ENCODE measurements at regions not wholly inside any gene's neighbourhood (a gene's known extent, or its start where the extent isn't known, plus 50 kb on each side); places are given as distances from the start of the nearest gene placed in this dataset.

DNA sequence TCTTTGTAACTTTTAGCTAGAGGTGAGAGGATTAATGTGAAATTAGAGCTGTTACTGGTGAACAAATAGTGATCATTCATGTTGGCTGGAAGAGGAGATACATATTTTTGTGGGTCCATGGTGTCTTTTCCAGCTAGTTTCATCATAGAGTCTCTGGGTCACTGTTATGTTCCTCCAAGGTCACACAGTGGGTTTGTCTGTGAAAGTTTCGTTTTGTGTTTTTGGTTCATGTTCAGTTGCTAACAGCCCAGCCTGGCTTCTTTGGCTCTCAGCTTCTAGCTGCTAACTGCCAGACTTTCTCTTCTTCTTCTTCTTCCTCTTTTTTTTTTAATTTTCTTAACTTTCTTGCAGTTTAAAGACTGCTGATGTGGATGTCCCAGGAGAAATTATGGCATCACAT, 480.0 kb upstream of the SYT4 start:
- Histone ChIP-seq H3K4me3 (ENCODE audit: low read depth, low read length, poor library complexity, severe bottlenecking) (no peak overlapping the region), H3K27ac (ENCODE audit: low read depth, low read length, poor library complexity, severe bottlenecking) (no peak overlapping the region), H3K27me3 (replicated peaks; ENCODE audit: insufficient read depth, low read depth, low read length, poor library complexity) (no peaks in the 10 kb centered on the region), H3K9me3 (ENCODE audit: low read depth, low read length, poor library complexity, severe bottlenecking) (no peaks in the 10 kb centered on the region), H3K4me1 (ENCODE audit: insufficient read depth, low read length, poor library complexity, severe bottlenecking) (no peaks in the 10 kb centered on the region), H3K36me3 (ENCODE audit: insufficient read depth, low read length, poor library complexity, severe bottlenecking) (no peaks in the 10 kb centered on the region)
- intact Hi-C loops (cut with micrococcal nuclease; ENCODE audit: unreplicated experiment) = no loop called here
- no TSS peak for BruUV-seq (replicated peaks)
- POLR2A ChIA-PET (ENCODE audit: low non-redundant PET) = no interaction called here
- TF ChIP-seq, protein P1, sequence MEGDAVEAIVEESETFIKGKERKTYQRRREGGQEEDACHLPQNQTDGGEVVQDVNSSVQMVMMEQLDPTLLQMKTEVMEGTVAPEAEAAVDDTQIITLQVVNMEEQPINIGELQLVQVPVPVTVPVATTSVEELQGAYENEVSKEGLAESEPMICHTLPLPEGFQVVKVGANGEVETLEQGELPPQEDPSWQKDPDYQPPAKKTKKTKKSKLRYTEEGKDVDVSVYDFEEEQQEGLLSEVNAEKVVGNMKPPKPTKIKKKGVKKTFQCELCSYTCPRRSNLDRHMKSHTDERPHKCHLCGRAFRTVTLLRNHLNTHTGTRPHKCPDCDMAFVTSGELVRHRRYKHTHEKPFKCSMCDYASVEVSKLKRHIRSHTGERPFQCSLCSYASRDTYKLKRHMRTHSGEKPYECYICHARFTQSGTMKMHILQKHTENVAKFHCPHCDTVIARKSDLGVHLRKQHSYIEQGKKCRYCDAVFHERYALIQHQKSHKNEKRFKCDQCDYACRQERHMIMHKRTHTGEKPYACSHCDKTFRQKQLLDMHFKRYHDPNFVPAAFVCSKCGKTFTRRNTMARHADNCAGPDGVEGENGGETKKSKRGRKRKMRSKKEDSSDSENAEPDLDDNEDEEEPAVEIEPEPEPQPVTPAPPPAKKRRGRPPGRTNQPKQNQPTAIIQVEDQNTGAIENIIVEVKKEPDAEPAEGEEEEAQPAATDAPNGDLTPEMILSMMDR (conservative IDR thresholded peaks at IDR 0.05; ENCODE audit: low read depth, low read length) = no peak
- DNase-seq (ENCODE audit: low spot score) = no peak
- CTCF ChIA-PET = no interaction called here

DNA sequence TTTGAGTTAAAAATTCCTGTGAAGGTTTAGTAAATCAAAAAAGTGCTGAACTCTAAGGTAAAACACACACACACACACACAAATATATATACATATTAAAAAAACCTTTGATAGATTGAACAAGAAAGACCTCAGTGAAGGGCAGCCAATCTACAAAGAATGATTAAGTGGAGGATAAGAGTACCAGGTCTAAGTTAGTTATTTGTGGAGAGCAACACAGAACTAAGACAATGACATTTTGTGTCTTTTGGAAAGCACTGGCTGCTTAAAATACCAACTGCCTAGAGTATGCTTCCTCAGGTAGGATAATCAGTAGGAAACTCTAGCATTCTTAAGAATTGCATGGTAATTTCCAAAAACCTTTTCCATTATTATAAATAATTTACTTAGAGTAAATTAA, 481.4 kb upstream of the SYT4 start:
- no TSS peak for BruUV-seq (replicated peaks)
- no peaks in the 10 kb centered on the region for H3K27me3 ChIP-seq (replicated peaks; ENCODE audit: insufficient read depth, low read depth, low read length, poor library complexity)
- no peaks in the 10 kb centered on the region for H3K9me3 ChIP-seq (ENCODE audit: low read depth, low read length, poor library complexity, severe bottlenecking)
- H3K4me1 ChIP-seq (ENCODE audit: insufficient read depth, low read length, poor library complexity, severe bottlenecking) = no peaks in the 10 kb centered on the region
- no peak for DNase-seq (ENCODE audit: low spot score)
- CTCF ChIA-PET = no interaction called here
- TF ChIP-seq, protein P1 (conservative IDR thresholded peaks at IDR 0.05; ENCODE audit: low read depth, low read length) = no peak
- no peak for TF ChIP-seq EZH2 (IDR thresholded peaks at IDR 0.05; ENCODE audit: borderline replicate concordance, low read depth, low read length, poor library complexity, severe bottlenecking)
- intact Hi-C loops (cut with micrococcal nuclease; ENCODE audit: unreplicated experiment) = no loop called here
- no peak overlapping the region for H3K27ac ChIP-seq (ENCODE audit: low read depth, low read length, poor library complexity, severe bottlenecking)
- no peak overlapping the region for H3K4me3 ChIP-seq (ENCODE audit: low read depth, low read length, poor library complexity, severe bottlenecking)
- POLR2A ChIA-PET (ENCODE audit: low non-redundant PET) = no interaction called here
- no peaks in the 10 kb centered on the region for H3K36me3 ChIP-seq (ENCODE audit: insufficient read depth, low read length, poor library complexity, severe bottlenecking)

DNA sequence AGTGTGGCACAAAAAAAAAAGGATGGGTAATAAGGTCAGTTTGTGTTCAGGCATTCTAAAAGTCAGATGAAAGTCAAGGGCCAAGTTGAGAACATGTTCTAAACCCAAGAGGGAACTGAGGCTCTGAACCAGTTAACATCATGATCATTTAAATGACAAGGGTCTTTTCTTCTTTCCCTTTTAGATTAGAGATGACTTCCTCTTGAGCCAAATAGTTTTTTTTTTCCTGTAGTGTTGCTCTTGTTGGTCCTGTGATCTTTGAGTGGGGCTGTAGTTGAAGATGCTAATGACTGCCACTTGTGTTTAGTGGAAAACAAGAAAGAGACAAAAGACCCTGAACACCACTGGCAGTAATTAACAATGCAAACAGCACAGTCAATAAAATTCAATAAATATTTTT, 482.7 kb upstream of the SYT4 start:
- DNase-seq (ENCODE audit: low spot score) = no peak
- Histone ChIP-seq H3K36me3 (ENCODE audit: insufficient read depth, low read length, poor library complexity, severe bottlenecking) (no peaks in the 10 kb centered on the region), H3K27me3 (replicated peaks; ENCODE audit: insufficient read depth, low read depth, low read length, poor library complexity) (no peaks in the 10 kb centered on the region), H3K27ac (ENCODE audit: low read depth, low read length, poor library complexity, severe bottlenecking) (no peak overlapping the region), H3K9me3 (ENCODE audit: low read depth, low read length, poor library complexity, severe bottlenecking) (peaks cover 7% of the 10 kb centered on the region), H3K4me3 (ENCODE audit: low read depth, low read length, poor library complexity, severe bottlenecking) (no peak overlapping the region), H3K4me1 (ENCODE audit: insufficient read depth, low read length, poor library complexity, severe bottlenecking) (no peaks in the 10 kb centered on the region)
- intact Hi-C loops (cut with micrococcal nuclease; ENCODE audit: unreplicated experiment) = no loop called here
- CTCF ChIA-PET = no interaction called here
- BruUV-seq (replicated peaks) = no TSS peak
- POLR2A ChIA-PET (ENCODE audit: low non-redundant PET) = no interaction called here
- TF ChIP-seq, protein P1 (conservative IDR thresholded peaks at IDR 0.05; ENCODE audit: low read depth, low read length) = no peak
- no peak for TF ChIP-seq EZH2 (IDR thresholded peaks at IDR 0.05; ENCODE audit: borderline replicate concordance, low read depth, low read length, poor library complexity, severe bottlenecking)

Data from A673 (cell line).